WTC11 (cell line): ENCODE measurements at regions not wholly inside any gene's neighbourhood (a gene's known extent, or its start where the extent isn't known, plus 50 kb on each side); places are given as distances from the start of the nearest gene placed in this dataset.

Experiments used
- ATAC-seq: fragments of 200-7000 bp; cut with Tn5 transposase; 2 replicates; pipeline ENCODE4 v1.10.0; 2021; ENCODE audit warnings: mild to moderate bottlenecking, moderate library complexity
- CTCF ChIA-PET: fragments of 300-600 bp; sonication (Branson Sonifier 250); formaldehyde crosslinking; loops from one replicate; lab custom pipeline; 2021; ENCODE audit warnings: antibody characterized with exemption; lab: Charles Lee
- POLR2A ChIA-PET: fragments of 350-600 bp; sonication (Branson Sonifier 250); formaldehyde crosslinking; loops from one replicate; lab custom pipeline; 2021; ENCODE audit warnings: antibody characterized with exemption; lab: Charles Lee
- DNase-seq: peaks from one replicate; pipeline ENCODE4 v3.0.0; 2021; ENCODE audit warnings: low spot score
- H3K27ac Mint-ChIP-seq: 2 replicates; pipeline ENCODE4 v1.8.0; 2021; ENCODE audit warnings: mixed read lengths
- H3K27me3 Mint-ChIP-seq: 2 replicates; pipeline ENCODE4 v1.8.0; 2021; ENCODE audit warnings: low read depth, mild to moderate bottlenecking, moderate library complexity, mixed read lengths
- H3K36me3 Mint-ChIP-seq: 2 replicates; pipeline ENCODE4 v1.8.0; 2021; ENCODE audit warnings: mixed read lengths
- H3K4me1 Mint-ChIP-seq: 2 replicates; pipeline ENCODE4 v1.8.0; 2022; ENCODE audit warnings: mixed read lengths
- H3K4me3 Mint-ChIP-seq: 2 replicates; pipeline ENCODE4 v1.8.0; 2021; ENCODE audit warnings: mild to moderate bottlenecking, moderate library complexity, mixed read lengths
- H3K9me3 Mint-ChIP-seq: 2 replicates; pipeline ENCODE4 v1.8.0; 2021; ENCODE audit warnings: mixed read lengths
- ELF4 ChIP-seq: sonication (generic); formaldehyde crosslinking; IDR thresholded peaks from 2 replicates; pipeline ENCODE4 v1.8.1; 2022; ENCODE audit warnings: low read depth, mild to moderate bottlenecking, moderate library complexity, missing genetic modification reagents
- ETV6 ChIP-seq: sonication (generic); formaldehyde crosslinking; IDR thresholded peaks from 2 replicates; pipeline ENCODE4 v1.8.1; 2022; ENCODE audit warnings: mild to moderate bottlenecking, missing genetic modification reagents
- GRHL2 ChIP-seq: fragments of 250-450 bp; sonication (Bioruptor Pico); IDR thresholded peaks from 2 replicates; pipeline ENCODE4 v1.8.0; 2022; ENCODE audit warnings: mild to moderate bottlenecking, moderate library complexity; ENCODE audit not compliant: insufficient replicate concordance, severe bottlenecking
- IRF2 ChIP-seq: sonication (generic); formaldehyde crosslinking; IDR thresholded peaks from 2 replicates; pipeline ENCODE4 v1.8.0; 2022; ENCODE audit warnings: low read depth, missing genetic modification reagents, borderline replicate concordance
- NFE2L1 ChIP-seq: sonication (generic); formaldehyde crosslinking; IDR thresholded peaks from 2 replicates; pipeline ENCODE4 v1.8.1; 2023; ENCODE audit warnings: missing genetic modification reagents
- ZNF121 ChIP-seq: sonication (generic); formaldehyde crosslinking; IDR thresholded peaks from 2 replicates; pipeline ENCODE4 v1.8.0; 2023; ENCODE audit warnings: missing genetic modification reagents
- ZNF263 ChIP-seq: sonication (generic); formaldehyde crosslinking; IDR thresholded peaks from 2 replicates; pipeline ENCODE4 v1.8.1; 2022; ENCODE audit warnings: low read depth, mild to moderate bottlenecking, moderate library complexity, missing genetic modification reagents
- ZNF396 ChIP-seq: fragments of 250-450 bp; sonication (Bioruptor Pico); IDR thresholded peaks from 2 replicates; pipeline ENCODE4 v1.8.0; 2021; ENCODE audit warnings: mild to moderate bottlenecking, moderate library complexity, borderline replicate concordance
- TF ChIP-seq, protein P1 (sequence below): fragments of 250-450 bp; sonication (Bioruptor Pico); IDR thresholded peaks from 2 replicates; pipeline ENCODE4 v2.1.2; 2022; ENCODE audit warnings: mild to moderate bottlenecking, moderate library complexity
- TF ChIP-seq, protein P2 (sequence below): sonication (generic); formaldehyde crosslinking; conservative IDR thresholded peaks from 2 replicates; pipeline ENCODE4 v1.8.1; 2022; ENCODE audit warnings: mild to moderate bottlenecking, missing genetic modification reagents
- TF ChIP-seq, protein P3 (sequence below): fragments of 200-600 bp; IDR thresholded peaks from 2 replicates; pipeline ENCODE4 v1.8.0; 2022; ENCODE audit warnings: antibody characterized with exemption
- TF ChIP-seq, protein P4 (sequence below): fragments of 250-450 bp; sonication (Bioruptor Pico); IDR thresholded peaks from 2 replicates; pipeline ENCODE4 v1.9.0; 2021; ENCODE audit warnings: mild to moderate bottlenecking
- TF ChIP-seq, protein P5 (sequence below): sonication (generic); formaldehyde crosslinking; IDR thresholded peaks from 2 replicates; pipeline ENCODE4 v1.8.1; 2022; ENCODE audit warnings: low read depth, missing genetic modification reagents, borderline replicate concordance
- TF ChIP-seq, protein P6 (sequence below): sonication (generic); formaldehyde crosslinking; IDR thresholded peaks from 2 replicates; pipeline ENCODE4 v1.8.0; 2022; ENCODE audit warnings: missing genetic modification reagents
- TF ChIP-seq, protein P7 (sequence below): sonication (generic); formaldehyde crosslinking; IDR thresholded peaks from 2 replicates; pipeline ENCODE4 v1.8.1; 2023; ENCODE audit warnings: mild to moderate bottlenecking, missing genetic modification reagents, moderate library complexity
- TF ChIP-seq, protein P8 (sequence below): sonication (generic); formaldehyde crosslinking; IDR thresholded peaks from 2 replicates; pipeline ENCODE4 v1.8.0; 2022; ENCODE audit warnings: mild to moderate bottlenecking, missing genetic modification reagents
- TF ChIP-seq, protein P9 (sequence below): sonication (generic); formaldehyde crosslinking; IDR thresholded peaks from 2 replicates; pipeline ENCODE4 v1.8.0; 2022; ENCODE audit warnings: mild to moderate bottlenecking, missing genetic modification reagents

DNA sequence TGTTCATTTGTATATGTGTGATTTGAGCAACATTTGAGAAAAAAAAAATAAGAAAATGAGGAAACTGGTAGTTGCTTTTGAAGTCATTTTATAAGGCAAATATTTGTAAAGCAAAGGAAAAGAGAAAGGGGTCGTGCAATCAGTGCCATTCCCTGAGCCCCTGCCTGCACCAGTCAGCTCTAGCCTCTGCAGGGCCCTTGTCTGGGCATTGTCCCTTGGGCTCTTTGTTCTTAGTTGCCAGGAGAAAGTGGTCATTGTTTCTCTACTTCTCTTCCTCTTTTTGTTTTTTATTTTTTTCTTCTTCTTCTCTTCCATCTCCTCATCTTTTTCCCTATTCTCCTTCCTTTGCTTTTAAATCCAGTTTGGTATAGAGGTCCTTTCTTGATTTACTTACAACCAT is 175.3 kb upstream of the CREB1 start (continued):
- TF ChIP-seq, protein P1, sequence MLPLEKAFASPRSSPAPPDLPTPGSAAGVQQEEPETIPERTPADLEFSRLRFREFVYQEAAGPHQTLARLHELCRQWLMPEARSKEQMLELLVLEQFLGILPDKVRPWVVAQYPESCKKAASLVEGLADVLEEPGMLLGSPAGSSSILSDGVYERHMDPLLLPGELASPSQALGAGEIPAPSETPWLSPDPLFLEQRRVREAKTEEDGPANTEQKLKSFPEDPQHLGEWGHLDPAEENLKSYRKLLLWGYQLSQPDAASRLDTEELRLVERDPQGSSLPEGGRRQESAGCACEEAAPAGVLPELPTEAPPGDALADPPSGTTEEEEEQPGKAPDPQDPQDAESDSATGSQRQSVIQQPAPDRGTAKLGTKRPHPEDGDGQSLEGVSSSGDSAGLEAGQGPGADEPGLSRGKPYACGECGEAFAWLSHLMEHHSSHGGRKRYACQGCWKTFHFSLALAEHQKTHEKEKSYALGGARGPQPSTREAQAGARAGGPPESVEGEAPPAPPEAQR (CRISPR knock-in tag) = no peak
- TF ChIP-seq GRHL2 (CRISPR knock-in tag) = no peak
- TF ChIP-seq, protein P2, sequence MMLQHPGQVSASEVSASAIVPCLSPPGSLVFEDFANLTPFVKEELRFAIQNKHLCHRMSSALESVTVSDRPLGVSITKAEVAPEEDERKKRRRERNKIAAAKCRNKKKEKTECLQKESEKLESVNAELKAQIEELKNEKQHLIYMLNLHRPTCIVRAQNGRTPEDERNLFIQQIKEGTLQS (CRISPR knock-in tag) = no peak
- TF ChIP-seq NFE2L1 (CRISPR knock-in tag) = no peak
- no peak for TF ChIP-seq ZNF396 (CRISPR knock-in tag)
- TF ChIP-seq, protein P3, sequence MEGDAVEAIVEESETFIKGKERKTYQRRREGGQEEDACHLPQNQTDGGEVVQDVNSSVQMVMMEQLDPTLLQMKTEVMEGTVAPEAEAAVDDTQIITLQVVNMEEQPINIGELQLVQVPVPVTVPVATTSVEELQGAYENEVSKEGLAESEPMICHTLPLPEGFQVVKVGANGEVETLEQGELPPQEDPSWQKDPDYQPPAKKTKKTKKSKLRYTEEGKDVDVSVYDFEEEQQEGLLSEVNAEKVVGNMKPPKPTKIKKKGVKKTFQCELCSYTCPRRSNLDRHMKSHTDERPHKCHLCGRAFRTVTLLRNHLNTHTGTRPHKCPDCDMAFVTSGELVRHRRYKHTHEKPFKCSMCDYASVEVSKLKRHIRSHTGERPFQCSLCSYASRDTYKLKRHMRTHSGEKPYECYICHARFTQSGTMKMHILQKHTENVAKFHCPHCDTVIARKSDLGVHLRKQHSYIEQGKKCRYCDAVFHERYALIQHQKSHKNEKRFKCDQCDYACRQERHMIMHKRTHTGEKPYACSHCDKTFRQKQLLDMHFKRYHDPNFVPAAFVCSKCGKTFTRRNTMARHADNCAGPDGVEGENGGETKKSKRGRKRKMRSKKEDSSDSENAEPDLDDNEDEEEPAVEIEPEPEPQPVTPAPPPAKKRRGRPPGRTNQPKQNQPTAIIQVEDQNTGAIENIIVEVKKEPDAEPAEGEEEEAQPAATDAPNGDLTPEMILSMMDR = no peak

DNA sequence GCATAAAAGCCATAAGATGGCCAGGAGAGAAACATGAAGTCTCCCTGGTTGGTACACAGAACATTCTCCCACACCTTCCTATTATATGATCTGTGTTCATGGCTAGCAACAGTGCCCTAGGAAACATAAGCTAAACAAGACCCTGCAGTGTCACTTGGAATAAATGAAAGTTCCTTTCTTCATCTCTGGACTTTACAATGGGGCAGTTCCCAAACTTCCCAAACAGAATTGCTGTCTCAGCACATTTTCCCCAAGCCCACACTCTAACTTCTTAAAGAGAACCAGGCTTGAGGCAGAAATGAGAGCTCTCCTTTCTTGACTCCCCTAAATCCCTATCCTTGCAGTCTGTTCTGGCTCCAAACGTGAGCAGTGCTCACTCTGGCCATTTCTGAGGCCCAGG is 173.2 kb upstream of the CREB1 start:
- no peak for TF ChIP-seq ZNF121 (CRISPR knock-in tag)
- TF ChIP-seq, protein P4, sequence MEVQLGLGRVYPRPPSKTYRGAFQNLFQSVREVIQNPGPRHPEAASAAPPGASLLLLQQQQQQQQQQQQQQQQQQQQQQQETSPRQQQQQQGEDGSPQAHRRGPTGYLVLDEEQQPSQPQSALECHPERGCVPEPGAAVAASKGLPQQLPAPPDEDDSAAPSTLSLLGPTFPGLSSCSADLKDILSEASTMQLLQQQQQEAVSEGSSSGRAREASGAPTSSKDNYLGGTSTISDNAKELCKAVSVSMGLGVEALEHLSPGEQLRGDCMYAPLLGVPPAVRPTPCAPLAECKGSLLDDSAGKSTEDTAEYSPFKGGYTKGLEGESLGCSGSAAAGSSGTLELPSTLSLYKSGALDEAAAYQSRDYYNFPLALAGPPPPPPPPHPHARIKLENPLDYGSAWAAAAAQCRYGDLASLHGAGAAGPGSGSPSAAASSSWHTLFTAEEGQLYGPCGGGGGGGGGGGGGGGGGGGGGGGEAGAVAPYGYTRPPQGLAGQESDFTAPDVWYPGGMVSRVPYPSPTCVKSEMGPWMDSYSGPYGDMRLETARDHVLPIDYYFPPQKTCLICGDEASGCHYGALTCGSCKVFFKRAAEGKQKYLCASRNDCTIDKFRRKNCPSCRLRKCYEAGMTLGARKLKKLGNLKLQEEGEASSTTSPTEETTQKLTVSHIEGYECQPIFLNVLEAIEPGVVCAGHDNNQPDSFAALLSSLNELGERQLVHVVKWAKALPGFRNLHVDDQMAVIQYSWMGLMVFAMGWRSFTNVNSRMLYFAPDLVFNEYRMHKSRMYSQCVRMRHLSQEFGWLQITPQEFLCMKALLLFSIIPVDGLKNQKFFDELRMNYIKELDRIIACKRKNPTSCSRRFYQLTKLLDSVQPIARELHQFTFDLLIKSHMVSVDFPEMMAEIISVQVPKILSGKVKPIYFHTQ = no peak
- TF ChIP-seq, all 79 proteins: peak for 0
- Mint-ChIP-seq H3K27me3 (no peaks in the 10 kb centered on the region; the same call in 1 of the 2 replicates), H3K4me1 (peaks cover 9% of the 10 kb centered on the region), H3K36me3 (no peaks in the 10 kb centered on the region), H3K9me3 (peaks cover 11% of the 10 kb centered on the region), H3K27ac (no peak overlapping the region), H3K4me3 (no peak overlapping the region)
- no peak for DNase-seq
- CTCF ChIA-PET = no interaction called here
- no peak for ATAC-seq
- POLR2A ChIA-PET = no interaction called here

DNA sequence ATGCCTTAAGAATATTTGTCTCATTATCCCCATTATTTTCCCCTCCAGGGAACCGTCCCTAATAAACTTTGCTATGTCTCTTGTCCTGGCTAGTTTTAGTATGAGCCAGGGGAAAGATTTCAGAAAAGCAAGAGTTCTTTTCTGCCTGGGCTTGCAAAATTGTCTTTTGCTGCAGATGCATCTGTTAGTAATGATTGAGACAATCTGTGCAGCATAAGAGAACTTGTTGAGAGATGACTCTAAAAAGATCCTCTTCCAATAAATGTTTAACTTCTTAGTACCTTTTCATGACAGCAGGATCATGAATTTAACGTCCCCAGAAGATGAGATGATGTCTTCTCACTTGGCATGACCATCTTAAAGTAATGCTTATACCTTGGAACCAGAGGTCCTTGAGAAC is 172.5 kb upstream of the CREB1 start:
- H3K4me3 Mint-ChIP-seq = no peak overlapping the region
- H3K9me3 Mint-ChIP-seq = peaks cover 11% of the 10 kb centered on the region
- TF ChIP-seq ELF4 = no peak
- H3K4me1 Mint-ChIP-seq = peaks cover 9% of the 10 kb centered on the region
- ATAC-seq = no peak
- no peak overlapping the region for H3K27ac Mint-ChIP-seq
- CTCF ChIA-PET = no interaction called here
- DNase-seq = no peak
- POLR2A ChIA-PET = no interaction called here
- H3K27me3 Mint-ChIP-seq = no peaks in the 10 kb centered on the region; the same call in 1 of the 2 replicates
- H3K36me3 Mint-ChIP-seq = no peaks in the 10 kb centered on the region

DNA sequence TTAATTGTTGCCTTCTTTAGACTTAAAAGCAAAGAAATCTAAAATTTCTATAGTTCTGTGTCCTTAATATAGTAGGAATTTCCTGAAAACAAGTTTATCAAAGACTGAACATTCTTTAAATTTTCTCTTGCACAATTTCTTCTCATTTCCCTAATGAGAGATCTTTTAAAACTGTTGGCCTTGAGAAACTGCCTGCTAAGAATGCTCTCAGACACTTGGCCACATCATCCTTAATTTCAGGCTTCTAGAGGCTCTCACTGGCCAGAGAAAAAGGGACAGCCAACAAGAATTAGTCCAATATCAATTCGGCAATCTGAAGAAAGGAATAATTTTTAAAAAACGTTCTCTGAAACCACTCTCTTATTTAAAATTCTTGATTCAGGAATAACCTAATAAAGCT is 167.0 kb upstream of the CREB1 start:
- no peak overlapping the region for H3K27ac Mint-ChIP-seq
- H3K4me3 Mint-ChIP-seq = no peak overlapping the region
- peaks cover 11% of the 10 kb centered on the region for H3K9me3 Mint-ChIP-seq
- H3K4me1 Mint-ChIP-seq = peaks cover 13% of the 10 kb centered on the region
- no peak for DNase-seq
- no peaks in the 10 kb centered on the region for H3K36me3 Mint-ChIP-seq
- ATAC-seq = no peak
- ChIA-PET POLR2A (no interaction called here), CTCF (no interaction called here)
- no peaks in the 10 kb centered on the region; the same call in 1 of the 2 replicates for H3K27me3 Mint-ChIP-seq
- TF ChIP-seq, protein P5, sequence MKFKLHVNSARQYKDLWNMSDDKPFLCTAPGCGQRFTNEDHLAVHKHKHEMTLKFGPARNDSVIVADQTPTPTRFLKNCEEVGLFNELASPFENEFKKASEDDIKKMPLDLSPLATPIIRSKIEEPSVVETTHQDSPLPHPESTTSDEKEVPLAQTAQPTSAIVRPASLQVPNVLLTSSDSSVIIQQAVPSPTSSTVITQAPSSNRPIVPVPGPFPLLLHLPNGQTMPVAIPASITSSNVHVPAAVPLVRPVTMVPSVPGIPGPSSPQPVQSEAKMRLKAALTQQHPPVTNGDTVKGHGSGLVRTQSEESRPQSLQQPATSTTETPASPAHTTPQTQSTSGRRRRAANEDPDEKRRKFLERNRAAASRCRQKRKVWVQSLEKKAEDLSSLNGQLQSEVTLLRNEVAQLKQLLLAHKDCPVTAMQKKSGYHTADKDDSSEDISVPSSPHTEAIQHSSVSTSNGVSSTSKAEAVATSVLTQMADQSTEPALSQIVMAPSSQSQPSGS (CRISPR knock-in tag) = no peak
- TF ChIP-seq, protein P6, sequence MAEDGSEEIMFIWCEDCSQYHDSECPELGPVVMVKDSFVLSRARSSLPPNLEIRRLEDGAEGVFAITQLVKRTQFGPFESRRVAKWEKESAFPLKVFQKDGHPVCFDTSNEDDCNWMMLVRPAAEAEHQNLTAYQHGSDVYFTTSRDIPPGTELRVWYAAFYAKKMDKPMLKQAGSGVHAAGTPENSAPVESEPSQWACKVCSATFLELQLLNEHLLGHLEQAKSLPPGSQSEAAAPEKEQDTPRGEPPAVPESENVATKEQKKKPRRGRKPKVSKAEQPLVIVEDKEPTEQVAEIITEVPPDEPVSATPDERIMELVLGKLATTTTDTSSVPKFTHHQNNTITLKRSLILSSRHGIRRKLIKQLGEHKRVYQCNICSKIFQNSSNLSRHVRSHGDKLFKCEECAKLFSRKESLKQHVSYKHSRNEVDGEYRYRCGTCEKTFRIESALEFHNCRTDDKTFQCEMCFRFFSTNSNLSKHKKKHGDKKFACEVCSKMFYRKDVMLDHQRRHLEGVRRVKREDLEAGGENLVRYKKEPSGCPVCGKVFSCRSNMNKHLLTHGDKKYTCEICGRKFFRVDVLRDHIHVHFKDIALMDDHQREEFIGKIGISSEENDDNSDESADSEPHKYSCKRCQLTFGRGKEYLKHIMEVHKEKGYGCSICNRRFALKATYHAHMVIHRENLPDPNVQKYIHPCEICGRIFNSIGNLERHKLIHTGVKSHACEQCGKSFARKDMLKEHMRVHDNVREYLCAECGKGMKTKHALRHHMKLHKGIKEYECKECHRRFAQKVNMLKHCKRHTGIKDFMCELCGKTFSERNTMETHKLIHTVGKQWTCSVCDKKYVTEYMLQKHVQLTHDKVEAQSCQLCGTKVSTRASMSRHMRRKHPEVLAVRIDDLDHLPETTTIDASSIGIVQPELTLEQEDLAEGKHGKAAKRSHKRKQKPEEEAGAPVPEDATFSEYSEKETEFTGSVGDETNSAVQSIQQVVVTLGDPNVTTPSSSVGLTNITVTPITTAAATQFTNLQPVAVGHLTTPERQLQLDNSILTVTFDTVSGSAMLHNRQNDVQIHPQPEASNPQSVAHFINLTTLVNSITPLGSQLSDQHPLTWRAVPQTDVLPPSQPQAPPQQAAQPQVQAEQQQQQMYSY (CRISPR knock-in tag) = no peak
- no peak for TF ChIP-seq ETV6
- TF ChIP-seq, protein P7, sequence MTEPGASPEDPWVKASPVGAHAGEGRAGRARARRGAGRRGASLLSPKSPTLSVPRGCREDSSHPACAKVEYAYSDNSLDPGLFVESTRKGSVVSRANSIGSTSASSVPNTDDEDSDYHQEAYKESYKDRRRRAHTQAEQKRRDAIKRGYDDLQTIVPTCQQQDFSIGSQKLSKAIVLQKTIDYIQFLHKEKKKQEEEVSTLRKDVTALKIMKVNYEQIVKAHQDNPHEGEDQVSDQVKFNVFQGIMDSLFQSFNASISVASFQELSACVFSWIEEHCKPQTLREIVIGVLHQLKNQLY (CRISPR knock-in tag) = no peak
- TF ChIP-seq IRF2 (CRISPR knock-in tag) = no peak
- TF ChIP-seq, protein P8, sequence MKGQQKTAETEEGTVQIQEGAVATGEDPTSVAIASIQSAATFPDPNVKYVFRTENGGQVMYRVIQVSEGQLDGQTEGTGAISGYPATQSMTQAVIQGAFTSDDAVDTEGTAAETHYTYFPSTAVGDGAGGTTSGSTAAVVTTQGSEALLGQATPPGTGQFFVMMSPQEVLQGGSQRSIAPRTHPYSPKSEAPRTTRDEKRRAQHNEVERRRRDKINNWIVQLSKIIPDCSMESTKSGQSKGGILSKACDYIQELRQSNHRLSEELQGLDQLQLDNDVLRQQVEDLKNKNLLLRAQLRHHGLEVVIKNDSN (CRISPR knock-in tag) = no peak
- TF ChIP-seq, protein P9, sequence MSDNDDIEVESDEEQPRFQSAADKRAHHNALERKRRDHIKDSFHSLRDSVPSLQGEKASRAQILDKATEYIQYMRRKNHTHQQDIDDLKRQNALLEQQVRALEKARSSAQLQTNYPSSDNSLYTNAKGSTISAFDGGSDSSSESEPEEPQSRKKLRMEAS (CRISPR knock-in tag) = no peak
- TF ChIP-seq ZNF263 (CRISPR knock-in tag) = no peak
